Transverse colon (tissue), 4 donors: ENCODE measurements at regions not wholly inside any gene's neighbourhood (a gene's known extent, or its start where the extent isn't known, plus 50 kb on each side); places are given as distances from the start of the nearest gene placed in this dataset.

Experiments
- EP300 ChIP-seq: sonication (generic); formaldehyde crosslinking; IDR thresholded peaks from one replicate; pipeline ENCODE4 v1.6.1; 2017; ENCODE audit warnings: antibody characterized with exemption, low read depth
- POLR2A ChIP-seq: fragments of 450-650 bp; IDR thresholded peaks from one replicate; pipeline ENCODE4 v1.6.1; 2016; ENCODE audit warnings: antibody characterized with exemption, mild to moderate bottlenecking, moderate library complexity
- POLR2AphosphoS5 ChIP-seq, 3 donors: sonication (generic); formaldehyde crosslinking; IDR thresholded peaks; one replicate each; pipeline ENCODE4 v1.6.1; 2016; ENCODE audit warnings: antibody characterized with exemption in 3 of 3
- TF ChIP-seq, protein P1 (sequence below), 5 experiments: fragments of 200-600 bp in 3 of 5; fragments of 450-650 bp in 2 of 5; sonication (generic) in 3 of 5; IDR thresholded peaks; 1 replicate in 2 of 5; 2 replicates in 3 of 5; pipeline ENCODE4 v1.5.1; 2016 to 2017; ENCODE audit warnings: antibody characterized with exemption in 5 of 5, inconsistent platforms in 3 of 5, mild to moderate bottlenecking in 2 of 5, moderate library complexity in 1 of 5

DNA sequence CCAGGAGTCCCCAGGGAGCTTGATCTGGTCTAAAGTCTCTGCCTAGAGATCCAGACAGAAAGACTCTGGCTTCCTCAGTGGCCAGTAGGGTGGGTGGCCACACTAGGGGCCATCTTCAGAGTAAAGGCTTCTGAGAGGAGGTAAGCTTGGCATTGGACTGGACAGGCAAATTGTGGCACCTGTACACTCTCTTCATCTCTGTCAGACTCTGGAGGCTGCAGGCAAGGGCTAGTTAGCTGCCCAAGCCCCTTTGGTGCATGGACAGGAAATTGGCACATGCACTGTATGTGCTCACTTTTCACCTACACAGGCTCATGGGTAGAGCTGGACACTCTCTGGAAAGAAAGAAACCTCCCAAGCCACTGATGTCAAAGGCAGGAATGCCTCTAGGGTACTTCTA is 142.8 kb downstream of the PJA1 start:
- TF ChIP-seq POLR2A (no peak), POLR2AphosphoS5 (IDR thresholded peaks at IDR 0.05) (no peak), EP300 (no peak)
- TF ChIP-seq, protein P1, sequence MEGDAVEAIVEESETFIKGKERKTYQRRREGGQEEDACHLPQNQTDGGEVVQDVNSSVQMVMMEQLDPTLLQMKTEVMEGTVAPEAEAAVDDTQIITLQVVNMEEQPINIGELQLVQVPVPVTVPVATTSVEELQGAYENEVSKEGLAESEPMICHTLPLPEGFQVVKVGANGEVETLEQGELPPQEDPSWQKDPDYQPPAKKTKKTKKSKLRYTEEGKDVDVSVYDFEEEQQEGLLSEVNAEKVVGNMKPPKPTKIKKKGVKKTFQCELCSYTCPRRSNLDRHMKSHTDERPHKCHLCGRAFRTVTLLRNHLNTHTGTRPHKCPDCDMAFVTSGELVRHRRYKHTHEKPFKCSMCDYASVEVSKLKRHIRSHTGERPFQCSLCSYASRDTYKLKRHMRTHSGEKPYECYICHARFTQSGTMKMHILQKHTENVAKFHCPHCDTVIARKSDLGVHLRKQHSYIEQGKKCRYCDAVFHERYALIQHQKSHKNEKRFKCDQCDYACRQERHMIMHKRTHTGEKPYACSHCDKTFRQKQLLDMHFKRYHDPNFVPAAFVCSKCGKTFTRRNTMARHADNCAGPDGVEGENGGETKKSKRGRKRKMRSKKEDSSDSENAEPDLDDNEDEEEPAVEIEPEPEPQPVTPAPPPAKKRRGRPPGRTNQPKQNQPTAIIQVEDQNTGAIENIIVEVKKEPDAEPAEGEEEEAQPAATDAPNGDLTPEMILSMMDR (IDR thresholded peaks at IDR 0.05), result no peak
